OCI-LY7 (cell line): ENCODE measurements at regions not wholly inside any gene's neighbourhood (a gene's known extent, or its start where the extent isn't known, plus 50 kb on each side); places are given as distances from the start of the nearest gene placed in this dataset.

Experiments
- CTCF ChIP-seq: fragments of 200-600 bp; sonication (generic); conservative IDR thresholded peaks from 2 replicates; pipeline ENCODE4 v1.5.1; 2014; ENCODE audit warnings: mild to moderate bottlenecking, antibody characterized with exemption, low read length, moderate library complexity, mixed read lengths
- EZH2phosphoT487 ChIP-seq: fragments of 200-600 bp; sonication (generic); IDR thresholded peaks from 2 replicates; pipeline ENCODE4 v1.6.1; 2018; ENCODE audit warnings: low read depth, borderline replicate concordance, mild to moderate bottlenecking, mixed run types, antibody characterized with exemption, low read length, moderate library complexity, mixed read lengths

- no peak for TF ChIP-seq EZH2phosphoT487
- TF ChIP-seq CTCF, result no peak
These were observed 1107.3 kb upstream of the NRXN1 start for GRCh38 chr2:52139241-52139640.
